HG03280 (cell line): ENCODE measurements at regions not wholly inside any gene's neighbourhood (a gene's known extent, or its start where the extent isn't known, plus 50 kb on each side); places are given as distances from the start of the nearest gene placed in this dataset.
A peak's percentile ranks its signal among the peaks of the same experiment; 100 is the strongest.
"Not testable (repeated sequence)": the region's sequence is repeated elsewhere in the genome, so short reads cannot be mapped to it uniquely, and the experiment has no call there.

Source experiments
- ATAC-seq: cut with Tn5 transposase; IDR thresholded peaks from one replicate; pipeline ENCODE4 v1.9.1; 2021; ENCODE audit warnings: mild to moderate bottlenecking, moderate library complexity; ENCODE audit not compliant: unreplicated experiment

- no peak for ATAC-seq
Observed at GRCh38 chr14:28820677-28821076, 54.1 kb downstream of the FOXG1 start.

- ATAC-seq: no peak
Observed at GRCh38 chr14:28821993-28822392, 55.4 kb downstream of the FOXG1 start.

GRCh38 chr14:28823245-28823644, 56.7 kb downstream of the FOXG1 start:
- no peak for ATAC-seq

GRCh38 chr14:28830115-28830534, 63.5 kb downstream of the FOXG1 start:
- no peak for ATAC-seq

- ATAC-seq: peak; percentile 95
Observed at GRCh38 chr14:28831126-28831525, 64.5 kb downstream of the FOXG1 start.

- not testable (repeated sequence) for ATAC-seq
Observed at GRCh38 chr14:28842569-28842968, 76.0 kb downstream of the FOXG1 start.

- ATAC-seq: no peak
Observed at GRCh38 chr14:28867571-28867970, 101.0 kb downstream of the FOXG1 start.

GRCh38 chr14:28870033-28870564, 103.5 kb downstream of the FOXG1 start:
- ATAC-seq: no peak

- ATAC-seq: no peak
Observed at GRCh38 chr14:28875934-28876571, 109.5 kb downstream of the FOXG1 start.

- no peak for ATAC-seq
Observed at GRCh38 chr14:28876572-28876945, 110.0 kb downstream of the FOXG1 start.

GRCh38 chr14:28877923-28878322, 111.3 kb downstream of the FOXG1 start:
- ATAC-seq: no peak

- no peak for ATAC-seq
Observed at GRCh38 chr14:28879573-28879996, 113.0 kb downstream of the FOXG1 start.

GRCh38 chr14:28886940-28887339, 120.4 kb downstream of the FOXG1 start:
- no peak for ATAC-seq

- no peak for ATAC-seq
Observed at GRCh38 chr14:28895389-28895788, 128.8 kb downstream of the FOXG1 start.

GRCh38 chr14:28896337-28896736, 129.8 kb downstream of the FOXG1 start:
- ATAC-seq: no peak

GRCh38 chr14:28901631-28902030, 135.0 kb downstream of the FOXG1 start:
- ATAC-seq: no peak

GRCh38 chr14:28902930-28903329, 136.3 kb downstream of the FOXG1 start:
- no peak for ATAC-seq

- ATAC-seq: no peak
Observed at GRCh38 chr14:28911521-28911920, 144.9 kb downstream of the FOXG1 start.

GRCh38 chr14:28913056-28913455, 146.5 kb downstream of the FOXG1 start:
- no peak for ATAC-seq

- ATAC-seq: no peak
Observed at GRCh38 chr14:28926122-28926521, 159.5 kb downstream of the FOXG1 start.

- no peak for ATAC-seq
Observed at GRCh38 chr14:28931999-28932398, 165.4 kb downstream of the FOXG1 start.

- ATAC-seq: no peak
Observed at GRCh38 chr14:28936601-28937000, 170.0 kb downstream of the FOXG1 start.

GRCh38 chr14:28941758-28942157, 175.2 kb downstream of the FOXG1 start:
- ATAC-seq: no peak
